ENCODE measurements at regions not wholly inside any gene's neighbourhood (a gene's known extent, or its start where the extent isn't known, plus 50 kb on each side); places are given as distances from the start of the nearest gene placed in this dataset.
"Not testable (repeated sequence)": the region's sequence is repeated elsewhere in the genome, so short reads cannot be mapped to it uniquely, and the experiment has no call there.

DNA sequence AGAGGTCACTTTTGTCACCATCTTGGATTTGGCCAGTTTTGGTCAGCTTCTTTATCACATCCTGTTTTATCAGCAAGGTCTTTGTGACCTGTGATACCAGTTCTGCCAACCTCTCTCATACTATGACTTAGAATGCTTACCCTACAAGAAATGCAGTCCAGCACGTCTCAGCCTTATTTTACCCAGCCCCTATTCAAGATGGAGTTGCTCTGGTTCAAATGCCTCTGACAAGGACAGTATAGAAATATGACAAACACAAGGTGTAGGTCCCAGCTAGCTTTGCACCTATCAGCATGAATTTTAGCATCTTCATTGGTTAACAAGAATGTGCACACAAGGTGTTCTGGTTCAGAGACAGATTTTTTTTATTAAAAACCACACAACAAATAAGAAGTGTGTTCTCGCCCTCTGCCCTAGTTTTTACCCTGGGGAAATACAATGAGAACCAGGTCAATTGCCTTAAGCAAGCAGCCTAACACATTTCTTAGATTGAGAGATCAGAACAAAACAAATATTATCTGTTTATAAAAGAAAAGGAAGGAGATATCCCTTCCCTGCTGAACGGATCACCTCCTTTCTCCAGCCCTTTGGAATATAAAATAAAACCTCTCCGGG is 962.3 kb upstream of the PRKX start:
- no peak for DNase-seq (ENCODE audit: low read depth)

GRCh38 chrX:4674028-4674782 is 960.8 kb upstream of the PRKX start:
- no peak for DNase-seq (ENCODE audit: low read depth)

- DNase-seq (ENCODE audit: low read depth), result no peak
Observed at GRCh38 chrX:4671344-4671743, 957.9 kb upstream of the PRKX start.

DNA sequence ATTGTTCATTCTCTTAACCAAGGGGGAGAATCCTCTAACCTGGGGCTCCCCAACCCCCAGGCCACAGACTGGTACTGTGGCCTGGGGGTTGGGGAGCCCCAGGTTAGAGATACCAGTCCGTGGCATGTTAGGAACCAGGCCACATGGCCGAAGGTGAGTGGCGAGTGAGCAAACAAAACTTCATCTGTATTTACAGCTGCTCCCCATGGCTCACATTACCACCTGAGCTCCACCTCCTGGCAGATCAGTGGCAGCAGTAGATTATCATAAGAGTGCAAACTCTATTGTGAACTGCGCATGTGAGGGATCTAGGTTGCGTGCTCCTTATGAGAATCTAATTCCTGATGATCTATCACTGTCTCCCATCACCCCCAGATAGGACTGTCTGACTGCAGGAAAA is 957.2 kb upstream of the PRKX start:
- DNase-seq (ENCODE audit: low read depth), result no peak

- no peak for DNase-seq (ENCODE audit: low read depth)
Observed at GRCh38 chrX:4668802-4669536, 955.5 kb upstream of the PRKX start.

GRCh38 chrX:4663085-4663484 is 949.6 kb upstream of the PRKX start:
- no peak for DNase-seq (ENCODE audit: low read depth)

DNA sequence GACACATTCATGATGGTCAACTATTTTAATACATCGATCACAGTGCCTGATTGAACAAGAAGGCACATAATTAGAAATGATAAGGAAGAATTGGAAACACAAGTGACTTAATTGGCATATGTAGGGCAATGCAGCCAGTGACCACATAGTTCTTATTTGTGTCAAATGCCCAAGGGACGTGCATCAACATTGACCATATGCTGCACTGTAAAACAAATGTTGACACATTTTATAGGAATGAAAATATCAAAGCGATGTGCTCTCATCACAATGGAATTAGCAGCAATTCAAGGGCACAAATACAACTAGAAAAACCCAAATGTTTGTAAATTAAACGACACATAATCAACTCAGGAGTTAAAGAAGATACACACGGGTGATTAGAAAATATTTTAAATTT is 948.3 kb upstream of the PRKX start:
- no peak for DNase-seq (ENCODE audit: low read depth)

DNA sequence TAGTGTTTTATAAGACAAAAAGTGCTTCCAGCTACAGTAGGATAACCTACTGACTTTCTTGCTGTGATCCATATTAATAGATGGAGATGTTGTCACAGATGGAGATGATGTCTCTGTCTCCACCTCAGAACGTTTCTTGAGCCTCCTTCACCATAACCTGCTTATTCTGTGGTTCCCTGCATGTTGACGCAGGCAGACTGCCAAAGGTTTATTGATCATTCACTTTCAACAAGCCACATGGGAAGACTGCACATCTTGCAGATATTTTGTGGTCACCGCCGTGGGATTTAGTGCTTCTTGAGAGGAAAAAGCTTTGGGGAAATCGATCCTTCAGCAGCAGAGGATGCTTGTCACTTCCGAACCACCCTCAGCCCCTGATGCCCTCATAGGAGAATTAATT is 943.0 kb upstream of the PRKX start:
- DNase-seq (ENCODE audit: low read depth), result no peak

- no peak for DNase-seq (ENCODE audit: low read depth)
Observed at GRCh38 chrX:4655743-4656142, 942.3 kb upstream of the PRKX start.

DNA sequence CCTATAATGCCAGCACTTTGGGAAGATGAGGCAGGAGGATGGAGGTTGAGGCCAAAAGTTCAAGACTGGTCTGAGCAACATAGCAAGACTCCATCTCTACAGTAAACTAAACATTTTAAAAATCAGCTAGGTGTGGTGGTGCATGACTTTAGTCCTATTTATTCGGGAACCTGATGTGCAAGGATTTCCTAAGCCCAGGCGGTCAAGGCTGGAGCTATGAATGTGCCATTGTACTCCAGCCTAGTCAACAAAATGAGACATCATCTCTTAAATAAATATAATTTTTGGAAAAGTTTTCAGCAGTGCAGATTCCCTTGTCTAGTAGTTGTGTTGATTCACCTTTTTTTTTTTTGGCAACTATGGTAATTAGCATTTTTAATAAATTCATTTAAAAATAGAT is 928.7 kb upstream of the PRKX start:
- DNase-seq (ENCODE audit: low read depth), result no peak

- no peak for DNase-seq (ENCODE audit: low read depth)
Observed at GRCh38 chrX:4638036-4638435, 924.6 kb upstream of the PRKX start.

DNA sequence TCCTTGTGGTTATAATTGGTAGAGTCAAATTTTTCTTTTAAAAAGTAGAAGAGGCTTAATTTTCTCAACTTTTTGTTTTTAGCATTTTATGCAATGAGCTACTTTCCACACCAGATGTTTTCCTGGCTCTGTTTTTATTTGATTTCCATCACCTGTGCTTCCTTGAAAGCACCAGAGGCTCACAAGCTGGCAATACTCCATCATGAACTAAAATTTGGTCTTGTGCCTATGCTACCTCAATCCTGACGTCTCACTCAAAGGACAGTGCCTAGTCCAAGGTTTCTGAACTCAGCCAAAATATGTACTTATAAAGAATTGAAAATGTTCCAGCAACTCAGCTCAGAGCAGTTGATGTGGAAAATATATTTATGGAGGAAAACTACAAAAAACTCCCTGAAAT is 914.0 kb upstream of the PRKX start:
- DNase-seq (ENCODE audit: low read depth), result no peak

DNA sequence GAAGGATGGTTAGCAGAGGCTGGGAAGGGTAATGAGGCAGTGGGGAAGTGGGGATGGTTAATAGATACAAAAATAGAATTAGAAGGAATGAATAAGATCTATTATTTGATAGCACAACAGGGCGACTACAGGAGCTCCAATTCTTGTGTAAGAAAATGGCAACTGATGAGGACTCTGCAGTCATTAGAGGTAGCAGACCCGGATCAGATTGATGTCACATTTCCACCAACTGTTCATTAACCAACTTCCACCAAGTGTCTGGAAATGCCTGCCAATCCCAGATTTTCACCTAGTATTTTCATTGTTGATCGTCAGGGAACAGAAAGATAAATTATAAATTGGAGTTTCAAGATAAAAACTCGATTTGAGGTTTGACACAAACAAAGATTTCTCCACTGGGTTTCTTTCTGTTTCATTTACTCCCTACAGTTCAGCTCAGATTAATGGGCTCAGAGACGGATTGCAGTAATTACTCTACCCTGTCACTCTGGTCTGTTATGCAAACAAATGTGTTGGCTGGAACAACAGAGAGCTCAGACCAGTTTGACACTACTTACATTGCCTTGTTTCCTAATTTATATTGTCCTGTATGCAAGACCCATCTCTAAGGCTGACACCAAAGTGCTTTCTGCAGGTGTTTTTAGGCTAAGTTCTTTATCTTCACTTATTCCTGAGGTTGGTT is 909.2 kb upstream of the PRKX start:
- DNase-seq (ENCODE audit: low read depth), result no peak

- not testable (repeated sequence) for DNase-seq (ENCODE audit: low read depth)
Observed at GRCh38 chrX:4613651-4614050, 900.2 kb upstream of the PRKX start.

DNA sequence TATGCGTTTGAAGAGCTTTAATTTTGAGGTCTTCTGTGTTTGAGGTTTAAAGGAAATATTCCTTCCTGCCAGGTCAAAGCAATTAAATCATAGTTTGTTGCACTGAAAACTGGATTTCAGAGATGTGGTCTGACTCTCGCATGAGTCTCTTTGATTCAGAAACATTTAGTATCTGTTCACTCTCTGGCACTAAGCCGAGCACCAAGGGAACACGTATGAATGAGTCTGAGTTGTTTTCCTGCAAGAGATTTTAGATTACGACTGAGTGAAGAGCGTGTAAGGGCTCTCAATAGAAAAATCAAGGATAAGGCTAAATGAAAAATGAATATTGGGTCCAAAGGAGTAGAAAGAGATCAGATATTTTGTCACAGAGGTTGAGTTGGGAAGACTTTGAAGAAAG is 875.4 kb upstream of the PRKX start:
- DNase-seq (ENCODE audit: low read depth), result no peak

- no peak for DNase-seq (ENCODE audit: low read depth)
Observed at GRCh38 chrX:4588466-4588865, 875.0 kb upstream of the PRKX start.

GRCh38 chrX:4588056-4588455 is 874.6 kb upstream of the PRKX start:
- DNase-seq (ENCODE audit: low read depth), result no peak

GRCh38 chrX:4579999-4580398 is 866.5 kb upstream of the PRKX start:
- DNase-seq (ENCODE audit: low read depth), result no peak

GRCh38 chrX:4579480-4579879 is 866.0 kb upstream of the PRKX start:
- DNase-seq (ENCODE audit: low read depth), result no peak

DNA sequence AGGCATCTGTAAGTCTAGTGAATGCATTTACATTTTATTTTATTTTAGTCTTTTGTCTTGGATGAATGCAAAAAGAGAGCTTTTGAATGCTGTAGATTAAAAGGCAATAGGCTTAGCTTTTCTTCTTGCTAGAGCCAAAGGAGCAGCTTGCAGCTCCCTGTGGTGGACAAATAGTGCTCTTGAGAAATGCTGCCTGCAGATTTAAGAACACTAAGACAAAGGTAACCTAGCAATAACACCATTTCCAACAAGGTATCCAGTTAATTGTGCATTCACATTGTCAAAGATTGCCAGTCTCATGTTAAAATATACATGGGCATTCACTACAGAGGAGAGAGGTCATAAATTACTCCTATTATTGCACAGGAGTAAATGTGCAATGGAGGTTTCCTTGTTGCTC is 859.2 kb upstream of the PRKX start:
- DNase-seq (ENCODE audit: low read depth), result no peak

DNA sequence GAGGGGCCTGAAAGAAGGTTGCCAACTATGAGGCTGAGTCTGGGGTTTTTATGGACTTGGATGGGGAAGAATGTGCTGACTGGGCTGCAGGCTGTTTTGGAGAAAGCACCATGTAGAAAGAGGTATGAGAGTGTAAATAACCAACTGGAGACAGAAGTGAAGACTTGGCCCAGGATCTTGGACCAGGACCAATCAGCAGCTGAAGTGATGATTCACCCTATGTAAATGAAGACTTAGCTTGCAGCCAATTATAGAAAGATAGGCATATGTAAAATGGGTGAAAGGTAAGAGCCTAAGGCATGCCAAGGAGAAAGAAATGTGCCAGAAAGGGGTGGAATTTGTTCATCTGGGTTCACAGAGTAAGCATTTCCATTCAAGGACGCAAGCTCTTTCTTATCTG is 856.7 kb upstream of the PRKX start:
- no peak for DNase-seq (ENCODE audit: low read depth)

GRCh38 chrX:4560192-4560591 is 846.7 kb upstream of the PRKX start:
- DNase-seq (ENCODE audit: low read depth), result no peak

- no peak for DNase-seq (ENCODE audit: low read depth)
Observed at GRCh38 chrX:4550018-4550417, 836.6 kb upstream of the PRKX start.

Data from ELR (cell line).